Stimulated activated CD8-positive, alpha-beta memory T cell treated with anti-CD3 and anti-CD28 coated beads, Interleukin-15, amount 100 ng/mL, for 4 hours (primary cell): ENCODE measurements at regions not wholly inside any gene's neighbourhood (a gene's known extent, or its start where the extent isn't known, plus 50 kb on each side); places are given as distances from the start of the nearest gene placed in this dataset.
"Not testable (repeated sequence)": the region's sequence is repeated elsewhere in the genome, so short reads cannot be mapped to it uniquely, and the experiment has no call there.

Experiments
- DNase-seq, 2 donors: peaks; one replicate each; pipeline ENCODE4 v3.0.0-alpha.2; 2020; ENCODE audit warnings: low read depth in 2 of 2

GRCh38 chr10:130929422-130930325, 381.8 kb downstream of the TCERG1L start:
- DNase-seq = no peak

- no peak for DNase-seq
Observed at GRCh38 chr10:130930821-130931220, 380.7 kb downstream of the TCERG1L start.

DNA sequence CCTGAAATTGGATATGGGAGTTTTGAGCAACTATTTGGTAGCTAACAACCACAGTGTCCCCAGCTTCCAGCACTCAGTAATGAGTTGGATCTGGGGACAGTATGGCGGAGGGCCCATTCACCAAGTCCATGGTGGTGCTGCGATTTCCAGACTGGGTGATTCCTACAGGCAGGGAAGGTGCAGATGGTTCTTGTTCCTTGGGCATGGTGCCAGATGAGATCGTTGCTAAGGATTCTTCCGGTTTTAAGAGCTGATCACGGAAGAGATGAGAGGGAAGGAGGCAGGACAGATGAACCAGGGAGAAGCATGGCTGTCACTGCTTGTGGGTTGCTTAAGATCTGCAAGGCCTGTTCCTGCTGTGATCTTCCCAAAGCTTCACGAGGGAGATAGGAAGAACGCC, 380.3 kb downstream of the TCERG1L start:
- no peak for DNase-seq

DNA sequence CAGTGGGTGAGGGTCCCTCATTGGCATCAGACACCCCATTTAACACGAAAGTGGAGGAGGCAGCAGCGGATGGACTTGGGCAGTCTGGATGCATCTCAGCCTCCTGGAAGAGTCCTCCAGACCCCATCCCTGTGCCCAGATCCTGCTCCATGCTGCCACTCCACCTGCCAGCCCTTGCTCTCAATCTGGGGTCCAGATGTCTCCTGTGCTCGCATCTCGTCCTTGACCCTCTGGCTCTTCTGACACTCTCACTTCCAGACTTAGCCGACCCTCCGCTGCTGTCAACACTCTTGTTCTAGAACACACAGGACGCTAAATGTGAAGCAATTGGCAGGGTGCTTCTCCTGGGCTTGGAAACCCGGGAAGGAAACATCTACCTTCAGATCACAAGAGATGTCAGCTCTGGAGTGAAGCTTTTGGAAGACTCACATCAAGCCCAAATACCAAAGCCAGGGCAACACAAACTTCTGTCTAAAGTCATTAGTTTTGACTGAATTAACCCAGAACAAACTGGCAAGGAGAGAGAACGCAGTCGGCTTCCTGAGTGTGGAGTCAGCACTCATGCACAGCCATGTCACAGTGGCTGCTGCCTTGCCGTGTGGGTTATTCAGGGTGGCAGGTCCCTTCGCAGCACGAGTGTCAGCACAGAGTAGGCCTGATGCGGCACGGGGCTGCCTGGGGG, 379.1 kb downstream of the TCERG1L start:
- DNase-seq = no peak

DNA sequence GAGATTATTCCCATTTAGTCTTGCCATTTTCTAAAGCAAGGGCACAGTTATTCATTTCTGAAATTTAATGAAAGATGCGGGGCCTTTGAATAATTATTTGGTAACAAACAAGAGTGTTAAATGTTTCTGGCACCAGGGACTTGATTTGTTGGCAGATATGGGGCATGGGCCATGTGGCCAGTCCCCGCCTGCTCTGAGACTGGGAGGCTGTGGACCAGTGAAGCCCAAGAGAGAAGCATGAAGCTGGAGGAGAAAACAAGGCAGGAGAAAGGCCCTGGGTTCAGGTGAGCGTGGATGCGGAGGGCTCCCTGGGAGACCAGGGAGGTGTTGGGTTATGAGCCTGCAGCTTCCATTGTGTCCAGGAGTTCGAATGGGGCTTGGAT, 378.5 kb downstream of the TCERG1L start:
- DNase-seq = no peak

GRCh38 chr10:130934293-130935127, 377.0 kb downstream of the TCERG1L start:
- DNase-seq = no peak

- no peak for DNase-seq
Observed at GRCh38 chr10:130935128-130935439, 376.4 kb downstream of the TCERG1L start.

DNA sequence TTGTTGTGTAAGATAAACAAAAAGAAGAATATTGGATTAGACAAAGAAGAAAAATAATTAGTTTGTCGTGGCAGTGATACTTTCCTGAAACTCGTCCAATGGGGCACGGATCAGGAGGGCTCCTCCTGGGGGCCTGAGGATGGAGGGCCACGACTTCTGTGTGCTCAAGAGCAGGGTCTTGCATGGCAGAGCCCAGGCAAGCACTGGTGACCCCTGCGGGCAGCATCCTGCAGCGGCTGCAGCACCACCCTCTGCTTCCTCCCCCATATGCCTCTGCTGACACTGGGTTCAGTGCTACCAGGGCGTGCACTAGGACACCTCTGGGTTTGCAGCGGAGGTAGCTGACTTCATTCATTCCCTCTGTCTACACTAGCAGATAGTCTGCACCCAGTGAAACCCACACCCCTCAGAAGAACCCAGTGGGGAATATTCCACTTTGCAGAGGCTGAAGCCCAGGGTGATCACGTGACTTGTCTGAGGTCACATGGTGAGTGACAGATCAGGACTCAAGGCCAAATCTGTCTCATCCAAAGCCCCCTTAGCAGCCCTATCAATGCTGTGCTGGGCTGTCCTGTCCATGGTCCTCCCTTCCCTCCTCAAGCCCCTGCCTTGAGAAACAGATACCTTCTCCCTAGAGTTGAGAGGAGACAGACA, 375.5 kb downstream of the TCERG1L start:
- no peak for DNase-seq

DNA sequence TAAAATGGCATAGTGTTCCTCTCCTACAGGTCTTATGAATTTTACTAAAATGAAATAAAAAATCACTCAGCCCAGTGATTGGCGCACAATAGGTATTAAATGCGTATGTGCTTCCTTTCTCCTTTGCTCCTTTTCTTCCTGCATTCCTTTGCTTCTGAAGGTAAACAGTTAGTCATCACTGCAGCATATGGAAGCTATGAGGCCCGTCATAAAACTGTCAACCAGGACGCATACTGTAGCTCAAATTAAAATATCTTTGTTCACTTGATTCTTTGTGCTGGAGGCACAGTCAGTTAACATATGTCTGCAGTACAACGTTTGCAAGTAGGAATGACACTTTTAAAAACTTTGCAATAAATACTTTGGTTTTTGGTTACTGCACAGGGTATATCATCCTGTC, 374.7 kb downstream of the TCERG1L start:
- DNase-seq = no peak

DNA sequence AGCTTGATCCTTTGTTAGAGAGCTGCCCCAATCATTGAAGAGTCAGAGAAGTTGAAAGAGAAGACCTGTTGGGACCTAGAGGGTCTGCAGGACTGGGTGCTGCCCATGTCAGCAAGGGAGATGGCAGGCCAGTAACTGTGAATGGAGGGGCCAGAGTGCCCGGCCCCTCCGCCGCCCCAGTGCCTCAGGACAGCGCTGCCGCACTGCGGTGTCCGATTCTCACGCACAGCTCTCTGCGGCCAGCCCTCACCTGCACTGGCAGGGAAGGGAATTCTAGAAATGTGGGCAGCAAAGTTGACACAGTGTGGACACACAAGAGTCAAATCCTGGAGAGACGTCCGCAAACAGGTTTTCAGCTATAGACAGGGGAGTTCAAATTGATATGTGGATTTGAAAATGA, 373.5 kb downstream of the TCERG1L start:
- DNase-seq = no peak

GRCh38 chr10:130938891-130939290, 372.6 kb downstream of the TCERG1L start:
- DNase-seq = not testable (repeated sequence)

- no peak for DNase-seq
Observed at GRCh38 chr10:130941886-130942285, 369.6 kb downstream of the TCERG1L start.

GRCh38 chr10:130952086-130952485, 359.4 kb downstream of the TCERG1L start:
- no peak for DNase-seq

DNA sequence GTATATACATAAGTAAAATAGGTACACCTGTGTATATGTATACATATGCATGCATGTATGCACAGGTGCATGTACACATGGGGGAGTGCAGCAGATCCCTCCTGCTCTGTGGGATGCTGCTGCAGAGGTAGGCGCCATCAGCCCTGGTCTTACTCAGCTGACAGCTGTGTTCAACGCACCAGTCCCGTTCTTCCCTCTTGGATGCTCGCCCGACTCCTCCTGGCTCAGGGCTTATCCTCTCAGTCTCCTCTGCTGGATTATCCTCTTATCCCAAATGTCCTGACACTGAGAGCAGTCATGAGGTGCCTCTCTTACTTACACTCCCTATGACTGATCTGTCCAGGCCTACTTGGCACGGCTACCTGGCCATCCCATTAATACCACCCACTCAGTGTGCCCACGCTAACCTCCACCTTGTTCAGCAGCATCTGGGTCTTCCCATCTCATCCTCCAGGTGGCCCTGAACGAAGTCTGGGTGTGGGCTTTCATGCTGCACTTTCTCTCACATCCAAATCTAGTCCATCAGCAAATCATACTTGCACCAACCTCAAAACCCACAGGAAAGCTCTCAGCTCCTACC, 357.1 kb downstream of the TCERG1L start:
- no peak for DNase-seq

- no peak for DNase-seq
Observed at GRCh38 chr10:130956251-130956650, 355.3 kb downstream of the TCERG1L start.

GRCh38 chr10:130957423-130957822, 354.1 kb downstream of the TCERG1L start:
- DNase-seq = no peak

GRCh38 chr10:130958003-130958402, 353.5 kb downstream of the TCERG1L start:
- DNase-seq = no peak

DNA sequence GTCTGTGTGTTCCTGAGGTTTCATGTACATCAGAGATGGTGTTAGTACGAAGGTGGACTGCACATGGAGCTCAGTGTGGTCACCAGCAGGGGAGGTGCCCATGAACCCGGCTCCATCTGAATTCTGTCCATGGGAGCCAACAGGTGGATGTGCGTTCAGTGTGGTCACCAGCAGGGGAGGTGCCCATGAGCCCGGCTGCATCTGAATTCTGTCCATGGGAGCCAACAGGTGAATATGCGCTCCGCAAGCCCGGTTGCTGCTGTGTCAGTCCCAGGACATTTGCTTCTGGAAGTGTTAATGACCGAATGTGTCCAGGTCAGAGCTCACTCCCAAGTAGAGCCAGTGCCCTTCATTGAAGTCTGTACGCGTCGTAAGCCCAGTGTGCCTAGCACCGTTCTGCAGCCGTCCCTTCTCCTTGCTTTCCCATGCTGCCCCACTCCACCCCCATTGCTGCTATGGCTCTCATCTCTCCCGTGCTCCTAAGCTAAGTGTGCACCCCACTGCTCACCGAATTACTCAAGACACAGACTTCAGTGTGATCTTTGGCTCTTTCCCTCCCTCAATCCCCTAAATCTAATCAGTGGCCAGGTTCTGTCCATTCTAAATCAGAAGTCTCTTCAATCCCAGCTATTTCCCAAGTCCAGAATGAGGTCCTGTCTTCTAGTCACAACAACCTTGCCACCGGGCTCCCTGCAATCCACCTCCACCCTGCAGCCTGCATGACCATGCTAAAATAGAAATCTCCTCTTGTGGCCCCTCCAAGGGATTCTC, 352.4 kb downstream of the TCERG1L start:
- DNase-seq = no peak

- DNase-seq = no peak
Observed at GRCh38 chr10:130959752-130960195, 351.7 kb downstream of the TCERG1L start.

DNA sequence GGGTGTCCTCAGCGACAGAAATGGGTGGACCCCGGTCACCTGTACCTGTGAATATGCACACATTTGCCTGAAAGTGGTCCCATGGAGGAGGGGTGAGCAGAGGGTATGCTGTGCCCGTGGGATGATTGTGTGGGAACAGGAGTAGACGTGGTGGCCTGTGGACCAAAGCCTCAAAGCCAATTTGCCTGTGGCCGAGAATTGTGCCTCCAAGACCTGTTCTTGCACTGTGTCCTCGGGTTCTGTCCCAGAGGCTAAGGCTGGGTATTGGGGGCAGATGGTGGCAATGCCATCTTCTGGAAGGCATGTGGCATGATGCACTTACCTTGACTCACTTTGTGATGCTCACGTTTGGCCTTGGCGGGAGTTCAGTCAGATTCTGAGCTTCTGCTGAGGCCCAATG, 351.0 kb downstream of the TCERG1L start:
- no peak for DNase-seq
